GM21717 (cell line): ENCODE measurements at regions not wholly inside any gene's neighbourhood (a gene's known extent, or its start where the extent isn't known, plus 50 kb on each side); places are given as distances from the start of the nearest gene placed in this dataset.
A peak's percentile ranks its signal among the peaks of the same experiment; 100 is the strongest.
"Not testable (repeated sequence)": the region's sequence is repeated elsewhere in the genome, so short reads cannot be mapped to it uniquely, and the experiment has no call there.

Experiments
- ATAC-seq: cut with Tn5 transposase; IDR thresholded peaks from one replicate; pipeline ENCODE4 v1.9.1; 2021; ENCODE audit warnings: mild to moderate bottlenecking, moderate library complexity; ENCODE audit not compliant: unreplicated experiment

- ATAC-seq, result no peak
Observed at GRCh38 chr6:8820313-8820712, 385.0 kb upstream of the SLC35B3 start.

- no peak for ATAC-seq
Observed at GRCh38 chr6:8819446-8819845, 384.1 kb upstream of the SLC35B3 start.

DNA sequence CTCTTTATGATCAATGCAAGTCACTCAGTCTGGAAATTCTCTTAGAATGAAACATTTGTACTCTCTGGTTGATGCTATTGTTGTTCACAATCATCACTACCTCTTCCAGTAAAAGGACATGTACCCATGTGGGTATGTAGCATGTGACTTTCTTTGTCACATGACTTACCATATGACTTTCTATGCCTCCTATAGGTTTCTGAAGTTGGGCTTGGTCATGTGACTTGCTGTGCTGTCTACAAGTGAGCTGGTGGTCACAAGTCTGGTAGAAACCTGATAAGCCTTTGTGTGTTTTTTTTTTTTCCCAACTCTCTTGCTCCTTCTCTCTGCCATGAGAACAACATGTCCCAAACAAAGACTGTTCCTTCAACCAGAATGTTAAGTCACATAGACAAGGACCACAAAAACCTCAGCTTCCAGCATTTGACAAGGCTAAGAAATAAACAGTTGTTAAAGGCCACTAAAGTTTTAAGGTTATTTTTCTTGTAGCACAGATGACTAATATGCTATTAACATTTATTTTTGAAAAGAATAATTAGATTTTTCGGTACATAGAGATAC is 379.2 kb upstream of the SLC35B3 start:
- ATAC-seq, result no peak

- ATAC-seq, result no peak
Observed at GRCh38 chr6:8810325-8810724, 375.0 kb upstream of the SLC35B3 start.

- ATAC-seq, result no peak
Observed at GRCh38 chr6:8809662-8810061, 374.3 kb upstream of the SLC35B3 start.

DNA sequence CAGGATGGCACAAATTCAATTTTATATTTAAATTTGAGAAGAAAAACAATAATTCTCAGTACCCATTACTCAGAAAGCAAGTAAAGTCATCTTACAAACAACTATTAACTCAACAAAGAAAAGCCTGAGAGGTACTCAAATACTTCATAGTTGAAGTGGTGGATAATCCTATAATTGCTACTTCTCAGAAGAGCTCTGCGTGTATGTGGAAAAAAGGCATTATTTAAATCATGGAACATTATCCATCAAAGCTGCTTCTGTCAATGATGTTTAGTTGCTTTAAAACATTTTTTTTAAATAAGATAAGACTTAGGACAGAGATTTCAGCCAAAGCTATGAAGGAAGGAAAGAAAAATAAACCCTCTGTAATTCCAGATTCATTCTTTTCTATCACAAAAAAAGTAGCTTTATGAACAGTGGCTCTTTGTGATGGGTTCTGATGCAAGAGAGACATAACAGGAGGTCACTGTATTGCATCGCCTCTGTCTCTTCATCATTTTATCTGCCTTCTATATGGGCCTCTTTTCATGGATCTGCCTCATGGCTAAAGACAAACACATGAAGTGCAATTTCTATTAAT is 367.9 kb upstream of the SLC35B3 start:
- ATAC-seq, result no peak

GRCh38 chr6:8802397-8802796 is 367.1 kb upstream of the SLC35B3 start:
- not testable (repeated sequence) for ATAC-seq

GRCh38 chr6:8794420-8794819 is 359.1 kb upstream of the SLC35B3 start:
- no peak for ATAC-seq

DNA sequence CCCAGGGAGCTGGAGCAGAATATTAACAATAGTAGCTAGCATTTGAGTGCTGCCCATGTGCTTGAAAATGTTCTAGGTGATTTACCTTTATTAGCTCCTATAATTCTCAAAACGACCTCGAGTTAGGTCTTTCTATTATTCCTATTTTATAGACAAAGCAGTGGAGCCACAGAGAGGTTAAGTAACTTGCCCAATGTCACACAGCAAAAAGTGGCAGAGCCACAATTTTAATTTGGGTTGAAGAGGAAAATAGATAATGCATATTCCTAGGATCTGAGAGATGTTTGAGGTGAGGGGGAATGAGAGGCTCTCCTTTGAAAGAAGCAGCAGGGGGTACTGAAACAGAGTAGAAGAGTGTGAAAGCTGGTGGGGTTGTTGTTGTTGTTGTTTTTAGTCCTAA is 354.5 kb upstream of the SLC35B3 start:
- no peak for ATAC-seq

- no peak for ATAC-seq
Observed at GRCh38 chr6:8785223-8785622, 349.9 kb upstream of the SLC35B3 start.

GRCh38 chr6:8783191-8783590 is 347.8 kb upstream of the SLC35B3 start:
- no peak for ATAC-seq

DNA sequence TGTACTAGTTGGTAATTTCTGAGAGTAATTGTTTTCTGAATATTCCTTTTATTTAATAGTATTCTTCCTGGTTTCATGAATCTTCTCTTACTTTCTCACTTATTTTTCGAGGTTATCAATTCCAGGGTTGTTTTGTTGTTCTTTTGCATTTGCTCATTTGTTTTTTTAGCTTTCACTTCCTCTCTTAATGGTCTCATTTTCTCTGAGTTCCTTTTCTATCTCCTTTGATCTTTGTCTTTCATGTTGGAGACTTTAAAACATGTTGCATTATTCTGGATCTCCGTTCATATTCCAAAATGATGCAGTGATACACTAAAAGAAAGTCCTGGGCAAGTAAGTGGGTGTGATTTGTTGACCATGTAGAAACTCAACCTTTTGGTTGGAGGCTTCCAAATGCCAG is 345.3 kb upstream of the SLC35B3 start:
- no peak for ATAC-seq

- no peak for ATAC-seq
Observed at GRCh38 chr6:8764733-8765132, 329.4 kb upstream of the SLC35B3 start.

DNA sequence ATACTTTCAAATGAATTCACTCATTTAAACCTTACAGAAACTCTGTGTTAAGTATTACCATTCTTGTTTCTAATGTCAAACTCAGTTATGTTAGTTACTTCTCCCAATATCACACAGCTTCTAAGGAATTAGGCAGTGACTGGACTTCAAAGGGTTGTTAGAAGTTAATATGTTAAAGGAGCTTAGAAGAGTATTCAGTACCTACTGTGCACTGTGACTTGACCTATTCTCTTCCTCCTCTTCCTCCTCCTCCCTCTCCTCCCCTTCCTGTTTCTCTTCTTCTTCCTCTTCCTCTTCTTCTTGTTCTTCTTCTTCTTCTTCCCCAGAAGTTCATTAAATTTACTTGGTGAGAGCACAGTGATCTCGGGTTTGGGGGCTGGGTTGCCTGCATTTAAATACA is 325.6 kb upstream of the SLC35B3 start:
- ATAC-seq, result no peak

GRCh38 chr6:8758412-8758811 is 323.1 kb upstream of the SLC35B3 start:
- no peak for ATAC-seq

DNA sequence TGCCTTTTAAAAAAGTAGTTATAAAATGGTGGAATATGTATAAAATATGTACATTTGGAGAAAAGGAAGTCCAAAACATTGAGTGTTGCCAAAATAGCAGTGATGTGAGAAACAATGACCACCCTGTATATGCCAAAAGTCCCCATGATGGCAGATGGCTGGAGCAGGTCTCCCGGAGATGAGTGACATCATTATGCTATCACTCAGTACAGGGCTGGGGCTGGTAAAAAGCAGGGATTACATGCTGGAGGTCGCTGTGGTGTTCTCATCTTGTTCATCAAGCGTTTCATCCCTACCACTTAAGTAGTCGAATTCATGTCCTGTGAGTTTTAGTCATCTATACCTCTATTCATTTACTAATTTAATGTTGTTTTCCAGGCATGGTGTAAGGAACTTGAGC is 315.3 kb upstream of the SLC35B3 start:
- ATAC-seq, result no peak

DNA sequence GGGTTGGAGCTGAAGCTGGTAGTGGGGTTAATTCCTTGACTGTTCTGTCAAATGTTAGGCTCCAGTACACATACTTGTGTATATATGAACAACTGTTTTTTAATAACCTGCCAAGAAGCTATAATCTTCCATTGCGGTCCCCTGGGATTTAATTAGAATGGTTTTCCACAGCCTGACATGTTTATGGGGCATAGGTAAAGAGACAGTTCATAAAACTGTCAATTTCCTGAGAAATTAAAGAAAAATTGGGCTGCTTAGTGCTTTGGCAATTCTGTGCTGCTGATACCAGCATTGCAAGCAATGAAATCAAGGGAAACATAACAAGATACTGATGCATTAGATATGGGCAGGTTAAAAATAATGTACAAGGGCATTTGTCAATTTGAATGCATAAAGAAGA is 314.1 kb upstream of the SLC35B3 start:
- ATAC-seq, result no peak

GRCh38 chr6:8743170-8743745 is 307.9 kb upstream of the SLC35B3 start:
- peak; percentile 77 for ATAC-seq

DNA sequence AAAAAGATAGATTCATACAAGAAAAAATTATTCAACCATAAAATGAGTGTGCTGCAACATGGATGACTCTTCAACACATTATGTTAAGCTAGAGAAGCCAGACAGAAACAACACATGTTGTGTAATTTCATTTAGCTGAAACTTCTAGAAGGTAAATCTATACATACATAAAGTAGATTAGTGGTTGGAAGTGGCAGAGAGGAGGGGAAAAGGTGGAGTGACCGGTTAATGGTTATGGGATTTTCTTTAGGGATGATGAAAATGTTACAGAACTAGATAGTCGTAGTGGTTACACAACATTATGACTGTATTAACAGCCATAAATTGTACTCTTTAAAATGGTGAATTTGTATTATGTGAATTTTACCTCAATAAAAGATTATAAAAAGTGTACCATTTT is 304.1 kb upstream of the SLC35B3 start:
- no peak for ATAC-seq

GRCh38 chr6:8738951-8739350 is 303.6 kb upstream of the SLC35B3 start:
- ATAC-seq, result no peak

DNA sequence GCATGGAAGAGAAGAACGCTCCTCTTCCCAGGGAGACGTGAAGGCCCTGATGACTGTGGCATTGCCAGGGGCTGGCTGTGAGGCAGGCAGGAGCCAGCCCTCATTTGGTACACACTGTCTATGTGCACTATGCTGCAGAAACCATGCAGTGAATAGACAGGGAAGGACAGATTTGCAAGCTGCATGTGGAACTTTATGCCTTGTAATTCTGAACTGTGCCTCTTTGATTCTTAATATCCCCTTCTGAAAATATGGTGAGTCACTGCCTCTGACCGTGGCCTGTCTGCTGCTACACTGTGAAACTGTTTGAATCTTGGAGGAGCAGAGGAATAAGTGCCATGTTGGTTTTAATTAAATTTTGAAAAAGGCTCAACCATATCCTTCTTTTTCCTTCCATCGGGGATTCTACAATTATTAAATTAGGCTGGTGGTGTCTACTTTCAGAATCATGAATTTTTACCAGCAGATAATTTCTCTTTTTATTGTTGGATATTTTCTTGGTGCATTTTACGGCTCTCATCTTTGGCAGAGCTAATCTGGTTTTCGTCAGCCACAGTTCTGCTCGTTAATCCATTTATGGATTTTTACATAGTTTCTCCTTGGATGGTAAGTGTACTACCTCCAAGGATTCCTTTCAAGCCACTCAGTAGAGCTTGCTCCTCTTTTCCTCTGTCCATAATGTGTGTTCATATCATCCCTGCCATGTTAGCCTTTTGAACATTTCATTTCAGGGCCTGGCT is 301.0 kb upstream of the SLC35B3 start:
- ATAC-seq, result no peak

- no peak for ATAC-seq
Observed at GRCh38 chr6:8733879-8734278, 298.5 kb upstream of the SLC35B3 start.
